GM18870 (cell line): ENCODE measurements at regions not wholly inside any gene's neighbourhood (a gene's known extent, or its start where the extent isn't known, plus 50 kb on each side); places are given as distances from the start of the nearest gene placed in this dataset.
"Not testable (repeated sequence)": the region's sequence is repeated elsewhere in the genome, so short reads cannot be mapped to it uniquely, and the experiment has no call there.

Source experiments
- ATAC-seq: cut with Tn5 transposase; IDR thresholded peaks from one replicate; pipeline ENCODE4 v1.9.1; 2021; ENCODE audit warnings: moderate library complexity; ENCODE audit not compliant: unreplicated experiment

DNA sequence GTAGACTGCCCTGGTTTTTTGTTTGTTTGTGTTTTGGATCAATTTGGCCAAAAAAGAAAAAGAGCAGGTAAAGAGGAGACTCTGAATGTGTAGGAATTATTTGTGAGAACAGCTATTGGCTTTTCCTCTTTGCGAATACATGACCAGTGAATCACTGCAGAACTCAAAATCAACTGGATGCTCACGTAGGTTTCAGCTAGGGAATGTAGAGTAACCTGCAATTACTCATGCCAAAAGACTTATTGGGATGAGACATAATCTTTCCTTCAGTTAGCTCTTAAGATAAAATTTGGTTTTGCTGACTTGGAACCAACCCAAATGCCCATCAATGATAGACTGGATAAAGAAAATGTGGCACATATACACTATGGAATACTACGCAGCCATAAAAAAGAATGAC lies 348.0 kb downstream of the NPR3 start:
- ATAC-seq: no peak

DNA sequence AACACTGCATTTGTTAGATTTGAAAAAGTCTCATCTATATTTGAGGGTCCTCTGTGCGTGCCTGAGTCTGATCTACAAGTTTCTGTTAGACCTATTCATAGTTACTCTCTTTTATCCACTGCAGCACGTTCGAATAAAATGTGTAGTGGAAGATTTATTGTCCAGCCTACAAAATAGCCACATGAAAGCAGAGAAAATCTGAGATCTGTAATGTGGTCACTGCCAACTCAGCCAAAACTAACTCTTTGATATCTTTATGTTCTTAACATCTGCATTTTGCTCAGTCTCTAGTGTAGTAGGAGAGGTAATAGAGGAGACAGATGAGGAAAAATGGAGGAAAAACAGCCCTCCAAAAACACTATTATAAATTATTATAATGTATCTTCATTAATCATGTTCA lies 354.0 kb downstream of the NPR3 start:
- ATAC-seq: no peak

DNA sequence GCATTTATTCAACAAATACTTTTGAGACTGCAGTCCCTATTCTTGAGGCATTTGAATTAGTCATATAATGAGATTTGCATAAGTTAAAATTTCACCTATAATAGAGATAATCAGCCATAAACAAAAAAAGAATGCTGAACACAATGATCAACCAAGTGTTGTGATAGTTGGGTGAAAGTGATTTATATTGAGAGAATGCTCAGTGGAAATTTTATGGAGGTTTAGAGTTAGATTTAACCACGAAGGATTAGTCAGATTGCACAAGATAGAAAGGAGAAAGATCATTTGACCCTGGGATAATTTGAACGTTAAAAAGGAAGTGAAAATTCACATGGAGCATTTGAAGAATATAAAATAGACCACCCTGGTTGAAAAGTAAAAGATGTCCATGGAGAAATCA lies 356.2 kb downstream of the NPR3 start:
- no peak for ATAC-seq

DNA sequence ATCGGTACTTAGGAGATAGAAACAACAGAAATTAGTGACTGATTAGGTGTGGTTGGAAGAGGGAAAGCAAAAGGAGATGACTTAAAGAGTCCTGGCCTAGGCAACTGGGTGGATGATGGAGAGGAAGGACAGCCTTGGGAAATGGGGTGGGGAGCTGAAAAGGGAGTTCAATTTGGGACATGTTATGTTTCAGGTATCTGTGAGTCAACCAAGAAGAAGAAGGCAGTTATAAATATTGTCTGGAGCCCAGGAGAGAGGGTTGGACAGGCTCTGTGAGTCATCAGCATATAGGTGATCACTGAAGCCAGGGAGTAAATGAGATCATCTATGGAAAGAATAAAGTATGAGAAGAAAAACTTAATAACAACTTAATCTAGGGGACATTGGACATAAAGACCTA lies 357.7 kb downstream of the NPR3 start:
- no peak for ATAC-seq

DNA sequence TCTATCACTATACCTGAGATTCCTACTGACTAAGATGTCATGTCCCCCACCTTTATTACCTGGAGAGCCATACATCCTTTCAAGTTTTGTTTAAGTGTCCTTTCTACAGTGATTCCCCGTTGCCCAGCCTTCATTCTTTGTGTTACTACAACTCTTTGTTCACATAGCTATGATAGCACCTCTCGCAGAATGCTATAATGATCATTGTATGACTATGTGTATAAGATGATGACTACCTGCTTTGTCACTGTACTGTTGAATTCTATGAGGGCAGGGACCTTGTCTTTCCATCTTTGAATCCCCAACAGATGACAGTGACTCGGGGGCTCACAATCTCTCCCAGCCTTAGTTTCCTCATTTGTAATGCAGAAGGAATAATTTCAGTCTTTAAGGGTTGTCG lies 361.2 kb downstream of the NPR3 start:
- no peak for ATAC-seq

DNA sequence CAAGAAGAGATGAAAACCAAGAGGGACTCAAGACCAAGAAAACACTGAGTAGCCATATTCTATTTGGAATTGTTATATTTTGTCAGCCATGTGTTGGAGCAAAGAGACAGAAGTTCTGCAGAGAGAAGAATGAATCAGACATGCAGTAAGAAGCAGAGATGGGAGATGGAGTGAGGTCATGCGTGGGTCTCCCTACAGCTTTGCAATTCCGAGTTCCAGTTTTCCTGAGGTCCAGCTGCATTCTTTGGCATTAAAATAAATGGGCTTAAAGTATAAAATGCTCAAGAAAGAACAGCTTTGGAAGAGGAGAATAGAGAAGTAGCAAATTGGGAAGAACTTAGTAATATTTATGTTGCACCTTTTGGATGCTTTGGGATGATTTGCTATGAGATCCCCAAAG lies 361.6 kb downstream of the NPR3 start:
- ATAC-seq: no peak

DNA sequence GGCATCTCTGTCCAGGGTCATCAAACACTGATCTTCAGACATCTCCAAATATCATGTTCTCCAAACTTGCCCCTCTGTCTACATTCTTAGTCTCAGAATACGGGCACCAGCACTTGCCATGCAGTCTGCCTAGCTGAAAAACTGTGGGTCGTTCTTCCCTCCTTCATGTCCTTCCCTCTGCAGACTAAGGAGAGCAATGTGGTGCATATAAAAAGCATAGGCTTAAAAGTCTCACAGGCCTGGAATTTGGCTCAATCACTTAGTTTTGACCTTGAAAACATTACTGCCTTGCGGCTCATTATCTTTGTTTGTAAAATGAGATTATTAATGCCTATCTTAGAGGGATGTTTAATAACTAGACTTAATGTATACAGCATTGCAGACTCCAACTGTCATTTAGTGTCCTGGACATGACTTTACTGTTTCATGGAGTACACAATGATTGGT lies 362.8 kb downstream of the NPR3 start:
- ATAC-seq: no peak

DNA sequence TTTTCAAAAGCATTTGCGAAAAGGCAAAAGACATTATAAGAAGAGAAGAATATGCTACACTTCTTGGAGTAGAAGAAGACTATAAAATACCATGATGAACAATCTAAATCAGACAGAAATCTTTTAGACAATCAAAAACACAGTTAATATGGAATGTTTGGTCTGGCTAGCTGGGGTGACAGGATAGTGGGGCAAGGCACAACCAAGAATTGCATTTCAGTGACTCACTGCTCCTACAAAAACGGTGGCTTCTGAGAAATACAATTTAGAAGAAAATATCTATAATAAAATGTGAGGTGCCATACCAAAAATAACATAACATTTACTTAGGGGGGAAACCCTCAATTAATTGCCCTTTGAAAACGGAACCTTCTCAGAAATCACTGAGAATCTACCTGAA lies 363.4 kb downstream of the NPR3 start:
- no peak for ATAC-seq

DNA sequence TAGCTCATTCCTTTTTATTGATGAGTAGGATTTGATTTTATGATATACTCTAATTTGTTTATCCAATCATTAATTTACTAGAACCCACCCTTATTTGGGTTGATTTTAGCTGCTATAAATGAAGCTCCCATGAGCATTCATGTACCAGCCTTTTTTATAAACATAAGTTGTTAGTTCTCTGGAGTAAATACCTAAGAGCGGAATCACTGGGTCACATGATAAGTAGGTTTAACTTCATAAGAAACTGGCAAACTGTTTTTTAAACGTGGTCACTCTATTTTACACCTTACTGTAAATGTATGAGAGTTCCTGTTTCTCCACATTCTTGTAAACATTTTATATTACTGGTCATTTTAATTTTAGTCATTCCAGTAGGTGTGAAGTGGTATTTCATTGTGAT lies 364.6 kb downstream of the NPR3 start:
- no peak for ATAC-seq

DNA sequence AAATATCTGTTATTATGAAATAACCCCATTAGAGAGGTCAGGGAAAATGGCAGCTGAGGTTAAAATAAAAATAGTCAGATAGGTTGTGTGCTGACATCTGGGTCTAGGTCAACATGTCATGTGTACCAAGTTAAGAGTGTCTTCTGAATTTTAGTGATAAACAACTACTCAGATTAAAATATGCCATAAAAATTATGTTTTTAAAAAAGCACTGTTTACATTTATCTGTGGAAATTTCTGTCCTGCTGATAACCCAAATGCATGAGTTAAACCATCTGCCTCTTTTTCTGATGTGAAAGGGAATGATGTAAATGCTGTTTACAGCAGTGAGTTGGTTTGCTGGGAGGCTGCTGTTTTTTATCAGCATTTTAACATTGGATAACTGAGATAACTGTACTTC lies 361.2 kb upstream of the TARS1 start:
- no peak for ATAC-seq

DNA sequence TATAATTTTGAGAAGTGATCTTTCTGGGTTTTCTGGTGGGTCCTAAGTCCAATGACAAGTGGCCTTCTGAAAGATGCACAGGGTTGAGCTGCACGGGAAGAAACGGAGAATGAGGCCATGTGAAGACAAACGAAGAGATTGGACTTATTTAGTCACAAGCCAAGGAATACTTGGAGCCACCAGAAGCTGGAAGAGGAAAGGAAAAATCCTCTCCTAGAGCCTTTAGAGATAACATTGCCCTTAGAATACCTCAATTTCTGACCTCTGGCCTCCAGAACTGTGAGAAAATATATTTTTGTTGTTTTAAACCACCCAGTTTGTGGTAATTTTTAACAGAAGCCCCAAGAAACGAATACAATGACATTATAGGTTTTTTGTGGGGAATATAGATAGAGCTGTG lies 360.5 kb upstream of the TARS1 start:
- no peak for ATAC-seq

DNA sequence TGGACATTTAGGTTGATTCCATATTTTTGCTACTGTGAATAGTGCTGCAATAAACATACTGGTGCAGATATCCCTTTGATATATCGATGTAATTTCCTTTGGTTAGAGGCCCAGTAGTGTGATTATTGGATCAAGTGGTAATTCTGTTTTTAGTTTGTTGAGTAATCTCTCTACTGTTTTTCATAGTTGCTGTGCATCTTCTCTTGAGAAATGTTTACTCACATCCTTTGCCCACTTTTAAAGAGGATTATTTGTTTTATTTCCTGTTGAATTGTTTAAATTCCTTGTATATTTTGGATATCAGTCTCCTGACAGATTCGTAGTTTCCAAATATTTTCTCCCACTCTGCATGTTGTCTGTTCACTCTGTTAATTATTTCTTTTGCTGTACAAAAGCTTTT lies 352.6 kb upstream of the TARS1 start:
- no peak for ATAC-seq

DNA sequence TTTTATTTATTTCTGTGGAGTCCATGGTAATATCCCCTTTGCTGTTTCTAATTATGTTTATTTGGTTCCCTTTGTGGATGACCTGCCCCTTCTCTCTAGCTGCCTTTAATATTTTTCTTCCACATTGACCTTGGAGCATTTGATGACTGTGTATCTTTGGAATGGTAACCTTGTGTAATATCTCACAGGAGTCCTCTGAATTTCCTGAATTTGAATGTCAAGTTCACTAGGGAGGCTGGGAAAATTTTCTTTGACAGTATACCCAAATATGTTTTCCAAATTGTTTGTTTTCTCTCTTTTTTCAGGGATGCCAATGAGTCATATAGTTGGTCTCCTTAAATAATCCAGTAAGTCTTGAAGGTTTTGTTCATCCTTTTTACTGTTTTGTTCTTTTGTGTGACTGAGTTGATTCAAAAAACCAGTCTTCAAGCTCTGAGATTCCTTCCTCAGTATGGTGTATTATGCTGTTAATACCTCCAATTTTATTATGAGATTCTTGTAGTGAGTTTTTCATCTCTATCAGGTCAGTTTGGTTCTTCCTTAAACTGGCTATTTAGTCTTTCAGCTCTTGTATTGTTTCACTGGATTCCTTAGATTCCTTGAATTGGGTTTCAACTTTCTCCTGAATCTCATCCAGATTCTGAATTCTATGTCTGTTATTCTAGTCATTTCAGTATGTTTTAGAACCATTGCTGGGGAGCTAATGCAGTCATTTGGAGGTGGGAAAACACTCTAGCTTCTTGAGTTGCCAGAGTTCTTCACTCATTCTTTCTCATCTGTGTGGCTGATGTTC lies 349.0 kb upstream of the TARS1 start:
- ATAC-seq: no peak

DNA sequence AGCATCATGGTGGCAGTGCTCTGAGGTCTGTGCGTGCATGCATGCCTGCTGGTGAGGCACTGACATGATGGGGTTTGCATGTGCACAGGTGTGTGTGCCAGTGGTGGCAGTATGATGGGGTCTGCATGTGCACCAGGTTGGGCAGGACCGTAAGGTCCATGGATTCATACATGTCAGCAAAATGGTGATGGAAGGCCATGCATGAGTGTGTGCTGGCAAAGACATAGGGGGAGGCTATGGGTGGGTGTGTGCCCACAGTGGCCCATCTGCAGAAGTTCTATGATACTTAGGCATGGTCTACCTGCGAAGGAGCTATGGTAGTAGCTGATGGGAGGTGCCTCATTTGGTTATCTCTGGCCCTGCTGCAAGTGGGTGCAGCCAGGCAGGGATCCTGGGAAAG lies 348.0 kb upstream of the TARS1 start:
- no peak for ATAC-seq

DNA sequence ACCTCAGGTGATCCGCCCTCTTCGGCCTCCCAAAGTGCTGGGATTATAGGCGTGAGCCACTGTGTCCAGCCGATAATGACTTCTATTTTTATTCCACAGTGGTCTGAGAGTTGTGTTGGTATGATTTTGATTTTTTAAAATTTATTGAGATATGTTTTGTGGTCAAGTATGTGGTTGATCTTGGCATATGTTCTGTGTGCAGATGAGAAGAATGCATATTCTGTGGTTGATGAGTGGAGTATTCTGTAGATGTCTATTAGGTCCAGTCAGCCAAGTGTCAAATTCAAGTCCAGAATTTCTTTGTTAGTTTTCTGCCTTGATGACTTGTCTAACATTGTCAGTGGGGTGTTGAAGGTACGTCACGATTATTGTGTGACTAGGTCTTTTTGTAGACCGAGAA lies 338.2 kb upstream of the TARS1 start:
- ATAC-seq: no peak

DNA sequence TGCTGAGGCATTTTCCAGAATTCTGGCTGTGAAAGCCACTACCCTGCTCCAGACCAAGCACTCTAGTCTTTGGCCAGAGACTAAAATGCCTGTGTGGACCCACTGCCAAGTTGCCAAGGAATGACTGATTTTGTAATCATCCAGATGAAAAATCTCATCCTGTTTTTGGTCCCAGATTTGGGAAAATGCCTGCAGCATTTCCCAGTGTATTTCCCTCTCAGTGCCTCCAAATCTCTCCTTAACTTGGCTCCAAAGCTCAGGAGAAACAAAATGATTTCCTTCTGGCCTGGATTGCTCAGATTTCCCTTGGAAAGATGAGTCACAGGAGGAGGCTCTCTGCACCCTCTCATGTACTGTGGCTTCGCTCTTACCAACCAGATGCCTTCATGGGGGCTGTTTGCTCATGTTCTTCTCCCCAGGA lies 335.2 kb upstream of the TARS1 start:
- no peak for ATAC-seq

DNA sequence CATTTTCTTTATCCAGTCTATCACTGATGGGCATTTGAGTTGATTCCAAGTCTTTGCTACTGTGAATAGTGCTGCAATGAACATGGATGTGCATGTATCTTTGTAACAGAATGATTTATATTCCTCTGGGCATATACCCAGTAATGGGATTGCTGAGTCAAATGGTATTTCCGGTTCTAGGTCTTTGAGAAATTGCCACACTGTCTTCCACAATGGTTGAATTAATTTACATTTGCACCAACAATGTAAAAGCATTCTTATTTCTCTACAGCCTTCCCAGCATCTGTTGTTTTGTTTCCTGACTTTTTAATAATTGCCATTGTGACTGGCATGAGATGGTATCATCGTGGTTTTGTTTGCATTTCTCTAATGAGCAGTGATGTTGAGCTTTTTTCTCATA lies 330.3 kb upstream of the TARS1 start:
- ATAC-seq: not testable (repeated sequence)

DNA sequence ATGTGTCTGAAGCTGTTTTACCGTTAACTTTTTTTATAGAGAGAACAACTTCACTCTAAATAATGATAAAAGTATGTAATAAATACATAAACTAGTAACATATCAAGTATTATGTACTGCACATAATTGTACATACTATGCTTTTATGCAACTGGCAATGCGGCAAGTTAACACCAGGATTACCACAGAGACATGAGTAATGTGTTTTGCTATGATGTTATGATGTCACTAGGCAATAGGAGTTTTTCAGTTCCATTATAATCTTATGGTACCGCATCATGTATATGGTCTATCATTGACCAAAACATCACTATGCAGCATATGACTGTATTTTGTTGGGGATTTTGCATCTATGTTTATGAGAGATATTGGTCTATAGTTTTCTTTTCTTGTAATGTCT lies 326.4 kb upstream of the TARS1 start:
- no peak for ATAC-seq

DNA sequence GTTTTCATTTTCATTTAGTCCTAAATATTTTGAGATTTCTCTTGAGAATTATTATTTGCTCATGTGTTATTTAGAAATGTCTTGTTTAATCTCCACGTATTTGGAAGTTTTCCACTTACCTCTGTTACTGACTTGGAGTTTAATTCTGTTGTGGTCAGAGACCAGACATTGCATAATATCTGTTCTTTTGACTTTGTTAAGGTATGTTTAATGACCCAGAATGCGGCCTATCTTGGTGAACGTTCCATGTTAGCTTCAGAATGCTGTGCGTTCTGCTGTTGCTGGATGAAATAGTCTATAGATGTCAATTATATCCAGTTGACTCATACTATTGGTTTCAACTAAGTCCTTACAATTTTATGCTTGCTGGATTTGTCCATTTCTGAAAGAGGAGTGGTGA lies 325.3 kb upstream of the TARS1 start:
- ATAC-seq: no peak

DNA sequence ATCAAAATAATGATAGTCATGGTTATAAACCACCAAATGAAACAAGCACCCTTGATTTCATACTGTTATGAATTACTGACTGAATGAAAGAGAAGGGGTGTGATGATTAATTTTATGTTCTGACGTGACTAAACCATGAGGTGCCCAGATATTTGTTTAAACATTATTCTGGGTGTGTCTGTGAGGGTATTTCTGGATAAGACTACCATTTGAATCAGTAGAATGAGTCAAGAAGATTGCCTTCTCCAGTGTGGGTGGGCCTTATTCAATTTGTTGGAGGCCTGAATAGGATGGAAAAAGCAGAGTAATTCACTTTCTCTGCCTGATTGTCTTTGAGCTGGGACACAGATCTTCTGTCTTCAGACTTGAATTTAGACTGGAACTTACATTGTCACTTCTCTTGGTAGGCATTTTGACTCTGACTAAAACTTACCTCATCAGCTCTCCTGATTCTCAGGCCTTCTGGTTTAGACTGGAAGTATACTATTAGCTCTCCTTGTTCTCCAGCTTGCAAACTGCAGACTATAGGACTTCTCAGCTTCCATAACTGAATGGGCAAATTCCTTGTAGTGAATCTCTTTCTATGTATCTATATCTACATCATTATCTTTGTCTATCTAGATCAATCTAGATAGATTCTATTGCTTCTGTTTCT lies 321.9 kb upstream of the TARS1 start:
- no peak for ATAC-seq

DNA sequence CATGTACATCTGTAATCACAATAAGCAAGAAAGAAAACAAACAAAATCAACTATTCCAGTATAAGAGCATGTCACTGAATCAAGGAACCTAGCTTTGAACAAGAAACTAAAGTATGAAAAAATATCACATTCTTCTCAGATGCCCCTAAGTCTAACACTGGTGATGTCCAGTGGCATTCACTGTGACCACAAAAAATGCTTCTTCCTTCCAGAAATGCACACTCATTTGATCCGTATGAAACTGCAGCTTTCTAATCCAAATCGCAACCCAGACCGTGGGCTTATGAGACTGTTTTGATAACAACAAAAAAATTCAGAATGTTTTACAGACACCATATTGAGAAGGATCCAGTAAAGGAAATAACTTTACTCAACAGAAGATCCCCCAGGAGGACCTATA lies 320.1 kb upstream of the TARS1 start:
- no peak for ATAC-seq

DNA sequence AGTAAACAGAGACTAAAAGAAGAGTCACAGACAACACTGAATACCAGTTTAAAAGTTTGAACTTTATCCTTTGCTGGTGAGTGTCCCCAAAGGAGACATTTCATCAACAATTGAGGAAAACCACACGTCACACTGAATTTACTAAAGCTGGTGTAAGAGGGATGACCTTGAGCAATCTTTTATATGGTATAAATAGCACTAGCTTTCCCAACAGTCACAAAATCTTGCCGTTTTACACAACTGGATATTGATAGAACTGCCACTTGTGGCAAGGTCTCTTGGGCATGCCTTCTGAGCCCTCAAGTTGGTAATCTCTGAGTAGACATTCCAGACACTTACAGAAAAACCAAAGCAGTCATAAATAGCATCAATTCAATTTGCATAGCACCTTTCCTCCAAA lies 311.5 kb upstream of the TARS1 start:
- ATAC-seq: no peak

DNA sequence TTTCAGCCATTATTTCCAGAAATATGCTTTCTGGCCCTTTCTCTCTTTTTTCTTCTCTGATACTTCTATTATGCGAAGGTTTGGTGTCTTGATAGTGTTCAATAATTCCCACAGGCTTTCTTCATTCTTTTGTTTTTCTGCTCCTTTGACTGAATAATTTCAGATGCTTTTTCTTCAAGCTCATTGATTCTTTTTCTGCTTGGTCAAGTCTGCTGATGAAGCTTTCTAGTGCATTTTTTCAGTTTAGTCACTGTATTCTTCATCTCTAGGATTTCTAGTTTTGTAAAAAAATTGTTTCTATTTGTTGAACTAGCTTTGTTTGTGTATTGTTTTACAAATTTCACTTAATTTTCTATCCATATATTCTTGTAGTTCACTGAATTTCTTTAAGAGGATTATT lies 304.0 kb upstream of the TARS1 start:
- ATAC-seq: no peak
